ENCODE measurements at regions not wholly inside any gene's neighbourhood (a gene's known extent, or its start where the extent isn't known, plus 50 kb on each side); places are given as distances from the start of the nearest gene placed in this dataset.

- no peak for TF ChIP-seq CTCF (IDR thresholded peaks at IDR 0.05; ENCODE audit: low read depth, low read length)
- H3K4me3 ChIP-seq (ENCODE audit: low read depth, low read length): no peak overlapping the region
These were observed 461.6 kb downstream of the BCL11A start for GRCh38 chr2:60091894-60092293.

DNA sequence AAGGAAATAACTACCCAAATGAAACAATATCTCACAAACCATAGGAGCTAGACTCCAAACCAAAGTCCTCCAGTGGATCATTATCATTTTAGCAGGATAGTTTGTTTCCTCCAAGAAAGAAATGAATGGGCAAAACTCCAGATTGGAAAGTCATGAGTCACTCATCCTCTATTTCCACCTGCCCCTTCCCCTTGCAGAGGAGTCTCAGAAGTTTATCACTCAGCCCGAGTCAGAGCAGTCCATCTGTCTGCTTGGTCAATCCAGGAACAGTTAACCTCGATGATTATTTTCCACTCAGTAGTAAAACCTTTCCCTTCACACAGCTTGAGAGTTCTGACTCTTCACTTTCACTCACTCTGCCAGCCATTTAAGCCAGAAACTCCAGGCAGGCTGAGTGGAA is 462.2 kb downstream of the BCL11A start:
- no peak for TF ChIP-seq CTCF (IDR thresholded peaks at IDR 0.05; ENCODE audit: low read depth, low read length)
- H3K4me3 ChIP-seq (ENCODE audit: low read depth, low read length): no peak overlapping the region

GRCh38 chr2:60079562-60079961 is 473.9 kb downstream of the BCL11A start:
- no peak for TF ChIP-seq CTCF (IDR thresholded peaks at IDR 0.05; ENCODE audit: low read depth, low read length)
- H3K4me3 ChIP-seq (ENCODE audit: low read depth, low read length): no peak overlapping the region

GRCh38 chr2:60075048-60075447 is 478.4 kb downstream of the BCL11A start:
- H3K4me3 ChIP-seq (ENCODE audit: low read depth, low read length): no peak overlapping the region

DNA sequence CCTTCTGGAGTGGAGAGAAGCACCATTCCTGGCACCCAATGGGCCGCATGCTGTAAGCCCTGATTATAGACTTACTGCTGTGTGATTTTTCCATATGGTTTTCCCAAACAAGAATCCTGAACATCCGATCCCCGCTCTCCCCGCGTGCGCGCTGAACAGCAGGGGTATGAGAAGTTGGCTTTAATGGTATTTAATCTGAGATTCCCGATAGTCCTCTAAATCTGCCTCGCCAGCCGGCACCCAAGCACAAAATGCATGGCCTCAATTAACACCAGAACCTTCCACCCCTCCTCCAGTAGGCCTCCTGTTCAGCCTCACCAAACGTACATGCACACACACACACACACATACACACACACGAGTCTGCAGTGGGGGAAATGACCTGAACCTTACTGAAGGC is 480.3 kb downstream of the BCL11A start:
- TF ChIP-seq CTCF (IDR thresholded peaks at IDR 0.05; ENCODE audit: low read depth, low read length): no peak
- H3K4me3 ChIP-seq (ENCODE audit: low read depth, low read length): no peak overlapping the region

More at GRCh38 chr2:60075048-60075447, 478.4 kb downstream of the BCL11A start:
- TF ChIP-seq CTCF (IDR thresholded peaks at IDR 0.05; ENCODE audit: low read depth, low read length): no peak

GRCh38 chr2:60072609-60073008 is 480.8 kb downstream of the BCL11A start:
- H3K4me3 ChIP-seq (ENCODE audit: low read depth, low read length): no peak overlapping the region
- TF ChIP-seq CTCF (IDR thresholded peaks at IDR 0.05; ENCODE audit: low read depth, low read length): no peak

GRCh38 chr2:60071490-60071831 is 482.0 kb downstream of the BCL11A start:
- no peak for TF ChIP-seq CTCF (IDR thresholded peaks at IDR 0.05; ENCODE audit: low read depth, low read length)

More at GRCh38 chr2:60071490-60071831, 482.0 kb downstream of the BCL11A start:
- no peak overlapping the region for H3K4me3 ChIP-seq (ENCODE audit: low read depth, low read length)

Data from WI38 (cell line).